ENCODE measurements at regions not wholly inside any gene's neighbourhood (a gene's known extent, or its start where the extent isn't known, plus 50 kb on each side); places are given as distances from the start of the nearest gene placed in this dataset.
A peak's percentile ranks its signal among the peaks of the same experiment; 100 is the strongest.
"Not testable (repeated sequence)": the region's sequence is repeated elsewhere in the genome, so short reads cannot be mapped to it uniquely, and the experiment has no call there.

GRCh38 chr10:106296750-106297392, 867.6 kb downstream of the SORCS1 start:
- Histone ChIP-seq H3K36me3 (no peaks in the 10 kb centered on the region), H3K4me1 (no peaks in the 10 kb centered on the region), H3K4me2 (no peak overlapping the region), H3K27me3 (no peaks in the 10 kb centered on the region), H3K27ac (no peak overlapping the region), H3K9me3 (replicated peaks in 1 of 11) (no peaks in the 10 kb centered on the region), H3K4me3 (no peak overlapping the region), H3K9ac (no peak overlapping the region), H4K20me1 (no peaks in the 10 kb centered on the region)
- no peak for TF ChIP-seq Cebpa-rat (IDR thresholded peaks at IDR 0.05)

GRCh38 chr10:106284802-106285587, 879.5 kb downstream of the SORCS1 start:
- H4K20me1 ChIP-seq, result no peaks in the 10 kb centered on the region
- H3K4me1 ChIP-seq, result peaks cover 0 to 29% (median 0%) of the 10 kb centered on the region in 10 experiments; a peak in 4 of 20 replicates
- H3K4me2 ChIP-seq, result peak overlapping the region in 2 of 11 experiments; percentile 36 to 46; a peak in 4 of 22 replicates
- H3K4me3 ChIP-seq, result no peak overlapping the region
- no peak for TF ChIP-seq Cebpa-rat (IDR thresholded peaks at IDR 0.05)
- peak overlapping the region in 3 of 11 experiments; percentile 14 to 76 (median 32); a peak in 5 of 22 replicates for H3K27ac ChIP-seq
- no peaks in the 10 kb centered on the region for H3K27me3 ChIP-seq
- 0 out of 22 replicates have a peak overlapping the region, but pooled peaks of 1 of the 11 experiments have one; percentile 11 for H3K9ac ChIP-seq
- no peaks in the 10 kb centered on the region for H3K36me3 ChIP-seq
- peaks cover 5 to 23% (median 7%) of the 10 kb centered on the region in 11 experiments; a peak in 15 of 22 replicates for H3K9me3 ChIP-seq (replicated peaks in 1 of 11)

GRCh38 chr10:106280896-106281460, 883.5 kb downstream of the SORCS1 start:
- H3K27me3 ChIP-seq, result no peaks in the 10 kb centered on the region

GRCh38 chr10:106278383-106278782, 886.1 kb downstream of the SORCS1 start:
- no peak for TF ChIP-seq Cebpa-rat (IDR thresholded peaks at IDR 0.05)
- H4K20me1 ChIP-seq, result no peaks in the 10 kb centered on the region
- H3K27ac ChIP-seq, result peak overlapping the region in 4 of 11 experiments; percentile 47 to 64 (median 54); a peak in 8 of 22 replicates
- H3K4me2 ChIP-seq, result peak overlapping the region; percentile 14 to 74 (median 61); a peak in 18 of 22 replicates
- H3K4me1 ChIP-seq, result peaks cover 8 to 20% (median 17%) of the 10 kb centered on the region in 10 experiments; a peak in 18 of 20 replicates
- no peak overlapping the region for H3K4me3 ChIP-seq
- peaks cover 5 to 10% (median 7%) of the 10 kb centered on the region in 11 experiments; a peak in 14 of 22 replicates for H3K9me3 ChIP-seq (replicated peaks in 1 of 11)
- no peaks in the 10 kb centered on the region for H3K27me3 ChIP-seq
- no peaks in the 10 kb centered on the region for H3K36me3 ChIP-seq
- peak overlapping the region in 1 of 11 experiments; percentile 16; a peak in 2 of 22 replicates for H3K9ac ChIP-seq

More at GRCh38 chr10:106280896-106281460, 883.5 kb downstream of the SORCS1 start:
- TF ChIP-seq Cebpa-rat (IDR thresholded peaks at IDR 0.05), result no peak
- Histone ChIP-seq H3K27ac (no peak overlapping the region), H3K4me1 (peaks cover 11 to 32% (median 19%) of the 10 kb centered on the region in 10 experiments), H3K4me3 (no peak overlapping the region), H3K9me3 (replicated peaks in 1 of 11) (peaks cover 5 to 10% (median 7%) of the 10 kb centered on the region in 11 experiments; a peak in 15 of 22 replicates), H3K4me2 (no peak overlapping the region), H3K36me3 (no peaks in the 10 kb centered on the region), H3K9ac (no peak overlapping the region), H4K20me1 (no peaks in the 10 kb centered on the region)

- no peaks in the 10 kb centered on the region for H4K20me1 ChIP-seq
- no peak overlapping the region for H3K9ac ChIP-seq
- no peak overlapping the region for H3K4me3 ChIP-seq
- no peaks in the 10 kb centered on the region; a peak in 1 of 20 replicates for H3K4me1 ChIP-seq
- H3K27ac ChIP-seq, result no peak overlapping the region
- peaks cover 0 to 5% (median 0%) of the 10 kb centered on the region in 11 experiments; a peak in 2 of 22 replicates for H3K9me3 ChIP-seq (replicated peaks in 1 of 11)
- H3K4me2 ChIP-seq, result no peak overlapping the region
- no peak for TF ChIP-seq Cebpa-rat (IDR thresholded peaks at IDR 0.05)
- H3K36me3 ChIP-seq, result no peaks in the 10 kb centered on the region
- H3K27me3 ChIP-seq, result no peaks in the 10 kb centered on the region
Observed at GRCh38 chr10:106271237-106271636, 893.3 kb downstream of the SORCS1 start.

GRCh38 chr10:106268000-106268399, 896.5 kb downstream of the SORCS1 start:
- no peak overlapping the region for H3K4me3 ChIP-seq
- H3K27me3 ChIP-seq, result no peaks in the 10 kb centered on the region
- H3K27ac ChIP-seq, result no peak overlapping the region
- no peaks in the 10 kb centered on the region for H4K20me1 ChIP-seq
- H3K9ac ChIP-seq, result no peak overlapping the region
- peaks cover 0 to 5% (median 0%) of the 10 kb centered on the region in 11 experiments; a peak in 2 of 22 replicates for H3K9me3 ChIP-seq (replicated peaks in 1 of 11)
- no peaks in the 10 kb centered on the region; a peak in 1 of 20 replicates for H3K4me1 ChIP-seq
- TF ChIP-seq Cebpa-rat (IDR thresholded peaks at IDR 0.05), result no peak
- no peak overlapping the region for H3K4me2 ChIP-seq
- H3K36me3 ChIP-seq, result no peaks in the 10 kb centered on the region

GRCh38 chr10:106267591-106267990, 896.9 kb downstream of the SORCS1 start:
- Histone ChIP-seq H3K9ac (no peak overlapping the region), H3K4me2 (no peak overlapping the region), H4K20me1 (no peaks in the 10 kb centered on the region), H3K4me1 (no peaks in the 10 kb centered on the region), H3K27me3 (no peaks in the 10 kb centered on the region), H3K27ac (no peak overlapping the region), H3K9me3 (replicated peaks in 1 of 11) (peaks cover 0 to 5% (median 0%) of the 10 kb centered on the region in 11 experiments; a peak in 2 of 22 replicates), H3K36me3 (no peaks in the 10 kb centered on the region), H3K4me3 (no peak overlapping the region)
- TF ChIP-seq Cebpa-rat (IDR thresholded peaks at IDR 0.05), result no peak

GRCh38 chr10:106257432-106257831, 907.1 kb downstream of the SORCS1 start:
- H3K9me3 ChIP-seq (replicated peaks in 1 of 11); H3K4me1 ChIP-seq; H3K27ac ChIP-seq; H3K36me3 ChIP-seq; H4K20me1 ChIP-seq; H3K9ac ChIP-seq; H3K27me3 ChIP-seq; H3K4me3 ChIP-seq; H3K4me2 ChIP-seq: not testable (repeated sequence)

- no peak for TF ChIP-seq Cebpa-rat (IDR thresholded peaks at IDR 0.05)
- Histone ChIP-seq H3K36me3 (no peaks in the 10 kb centered on the region), H4K20me1 (no peaks in the 10 kb centered on the region), H3K27me3 (no peaks in the 10 kb centered on the region), H3K9me3 (replicated peaks in 1 of 11) (peaks cover 0 to 4% (median 0%) of the 10 kb centered on the region in 11 experiments; a peak in 2 of 22 replicates), H3K9ac (no peak overlapping the region), H3K4me2 (no peak overlapping the region), H3K27ac (no peak overlapping the region), H3K4me3 (no peak overlapping the region), H3K4me1 (no peaks in the 10 kb centered on the region)
Observed at GRCh38 chr10:106255111-106255678, 909.3 kb downstream of the SORCS1 start.
